ENCODE measurements at regions not wholly inside any gene's neighbourhood (a gene's known extent, or its start where the extent isn't known, plus 50 kb on each side); places are given as distances from the start of the nearest gene placed in this dataset.
A peak's percentile ranks its signal among the peaks of the same experiment; 100 is the strongest.

DNA sequence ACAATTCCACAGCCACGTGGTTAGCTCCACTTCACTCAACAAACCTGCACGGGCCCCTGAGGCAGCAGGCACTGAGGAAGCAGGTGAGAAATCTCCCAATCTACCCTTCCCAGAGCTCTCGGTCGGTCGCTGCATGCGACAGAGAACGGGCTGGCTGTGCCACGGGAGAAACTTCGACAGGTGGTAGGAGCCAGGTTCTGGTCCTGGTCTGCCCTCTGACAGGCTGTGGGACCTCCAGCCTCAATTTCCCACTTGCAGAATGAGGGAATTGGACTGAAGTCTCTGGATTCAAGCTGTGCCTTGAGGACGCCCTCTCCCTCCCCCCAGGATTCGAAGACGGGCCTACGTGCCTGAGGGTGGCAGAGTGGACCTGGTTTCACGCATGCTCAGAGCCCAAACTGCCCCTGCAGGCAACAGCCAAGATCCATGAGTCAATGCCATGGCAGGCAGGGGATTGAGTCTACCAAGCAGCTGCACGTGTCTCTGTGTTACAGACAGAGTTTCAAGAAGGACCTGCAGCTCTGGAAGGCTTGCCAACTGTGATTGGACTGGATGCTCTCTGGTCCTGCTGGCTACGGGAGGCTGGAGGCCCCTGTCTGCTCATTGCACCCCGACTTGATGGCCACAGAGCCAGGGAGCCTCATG lies 215.0 kb downstream of the USP6NL start (continued):
- TF ChIP-seq ZNF263 (CRISPR knock-in tag; IDR thresholded peaks at IDR 0.05; ENCODE audit: borderline replicate concordance), result no peak
- TF ChIP-seq DNMT1 (IDR thresholded peaks at IDR 0.05), result no peak
- no peak for TF ChIP-seq ZNF79 (CRISPR knock-in tag; IDR thresholded peaks at IDR 0.05; ENCODE audit: low read depth)
- TF ChIP-seq, protein P1, sequence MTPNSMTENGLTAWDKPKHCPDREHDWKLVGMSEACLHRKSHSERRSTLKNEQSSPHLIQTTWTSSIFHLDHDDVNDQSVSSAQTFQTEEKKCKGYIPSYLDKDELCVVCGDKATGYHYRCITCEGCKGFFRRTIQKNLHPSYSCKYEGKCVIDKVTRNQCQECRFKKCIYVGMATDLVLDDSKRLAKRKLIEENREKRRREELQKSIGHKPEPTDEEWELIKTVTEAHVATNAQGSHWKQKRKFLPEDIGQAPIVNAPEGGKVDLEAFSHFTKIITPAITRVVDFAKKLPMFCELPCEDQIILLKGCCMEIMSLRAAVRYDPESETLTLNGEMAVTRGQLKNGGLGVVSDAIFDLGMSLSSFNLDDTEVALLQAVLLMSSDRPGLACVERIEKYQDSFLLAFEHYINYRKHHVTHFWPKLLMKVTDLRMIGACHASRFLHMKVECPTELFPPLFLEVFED (CRISPR knock-in tag; conservative IDR thresholded peaks at IDR 0.05), result no peak
- TF ChIP-seq DDX20 (tag; IDR thresholded peaks at IDR 0.05; ENCODE audit: low read depth), result no peak

GRCh38 chr10:11395581-11396310 lies 215.7 kb downstream of the USP6NL start:
- Histone ChIP-seq H3K27ac (ENCODE audit: extremely low read depth, low read depth, low read length) (no peak overlapping the region), H3K9ac (ENCODE audit: insufficient read depth in 1 of 2, low read depth in 2 of 2, low read length in 2 of 2) (no peak overlapping the region), H4K20me1 (replicated peaks; ENCODE audit: control insufficient read depth, insufficient read depth, low read length) (peaks cover 3% of the 10 kb centered on the region; the same call in 1 of the 2 replicates), H3K4me3 (no peak overlapping the region), H2AFZ (ENCODE audit: low read depth, low read length) (no peak overlapping the region), H3K9me1 (ENCODE audit: control insufficient read depth, insufficient read depth, low read length) (no peaks in the 10 kb centered on the region), H3K27me3 (ENCODE audit: control insufficient read depth in 2 of 2, insufficient read depth in 2 of 2, low read length in 2 of 2) (peaks cover 42 to 64% of the 10 kb centered on the region in 2 experiments), H3K4me1 (replicated peaks in 1 of 2; ENCODE audit: control insufficient read depth in 2 of 2, insufficient read depth in 2 of 2, low read length in 2 of 2) (peaks cover 0 to 4% of the 10 kb centered on the region in 2 experiments; a peak in 1 of 5 replicates), H3K4me2 (ENCODE audit: insufficient read depth, low read length) (no peak overlapping the region), H3K79me2 (ENCODE audit: control insufficient read depth, insufficient read depth, low read length) (no peaks in the 10 kb centered on the region), H3K36me3 (ENCODE audit: control insufficient read depth, insufficient read depth, low read length) (no peaks in the 10 kb centered on the region), H3K9me3 (replicated peaks; ENCODE audit: control insufficient read depth, insufficient read depth, low read depth, low read length) (no peaks in the 10 kb centered on the region)
- intact Hi-C loops (cut with micrococcal nuclease), result no loop called here
- in situ Hi-C loops (cut with MboI), result no loop called here
- CTCF ChIA-PET (ENCODE audit: low intra/inter-chr PET ratio), result no interaction called here
- no TSS peak for BruUV-seq (replicated peaks)
- POLR2A ChIA-PET, result interaction anchor here (0.6 to 0.7 kb wide), 2 partner anchors 13 to 981 kb away, joined by 3 read pairs; no protein-coding TSS in a partner anchor
- 2% methylated on average over 15 of the region's 15 CpGs for WGBS (ENCODE audit: insufficient coverage, low coverage, missing lambda C conversion rate)
- ATAC-seq, result peak; percentile 35; the same call in 1 of the 3 replicates
- FAIRE-seq, result no peak
- DNase-seq (ENCODE audit: extremely low read depth in 1 of 4, low spot score in 3 of 4), result no peak
- TF ChIP-seq ZBTB9 (CRISPR knock-in tag; IDR thresholded peaks at IDR 0.05) (no peak), ARID3A (IDR thresholded peaks at IDR 0.05; ENCODE audit: borderline replicate concordance, low read depth, low read length) (no peak), ZNF778 (CRISPR knock-in tag; IDR thresholded peaks at IDR 0.05) (no peak), HDAC1 (IDR thresholded peaks at IDR 0.05) (no peak), EP300 (IDR thresholded peaks at IDR 0.05; ENCODE audit: low read length) (no peak), MEIS2 (IDR thresholded peaks at IDR 0.05; ENCODE audit: partially characterized antibody) (no peak), TGIF2 (CRISPR knock-in tag; IDR thresholded peaks at IDR 0.05) (no peak), U2AF1 (optimal IDR thresholded peaks at IDR 0.05; ENCODE audit: low read depth, low read length) (no peak), SLC30A9 (CRISPR knock-in tag; IDR thresholded peaks at IDR 0.05) (no peak)
- TF ChIP-seq, protein P1 (CRISPR knock-in tag; conservative IDR thresholded peaks at IDR 0.05), result no peak

Data from K562 (cell line).